Karpas-422 (cell line): ENCODE measurements at regions not wholly inside any gene's neighbourhood (a gene's known extent, or its start where the extent isn't known, plus 50 kb on each side); places are given as distances from the start of the nearest gene placed in this dataset.

ENCODE experiments used
- DNase-seq: peaks from one replicate; pipeline ENCODE4 v3.0.0-alpha.2; 2015
- H2AFZ ChIP-seq: fragments of 200-600 bp; sonication (generic); 2 replicates; pipeline ENCODE4 v1.6.1; 2014; ENCODE audit warnings: antibody characterized with exemption, low read length, mixed read lengths
- H3K27ac ChIP-seq: fragments of 200-600 bp; sonication (generic); 2 replicates; pipeline ENCODE4 v1.5.1; 2014; ENCODE audit warnings: mild to moderate bottlenecking, low read length, moderate library complexity
- H3K27me3 ChIP-seq: fragments of 200-600 bp; sonication (generic); 2 replicates; pipeline ENCODE4 v1.6.1; 2014; ENCODE audit warnings: low read length, mixed read lengths
- H3K36me3 ChIP-seq: fragments of 200-600 bp; sonication (generic); 2 replicates; pipeline ENCODE4 v1.6.1; 2014; ENCODE audit warnings: low read length, mixed read lengths; ENCODE audit not compliant: insufficient read depth
- H3K4me1 ChIP-seq: fragments of 200-600 bp; sonication (generic); 2 replicates; pipeline ENCODE4 v1.6.1; 2014; ENCODE audit warnings: mild to moderate bottlenecking, low read length, mixed read lengths
- H3K4me2 ChIP-seq: fragments of 200-600 bp; sonication (generic); 2 replicates; pipeline ENCODE4 v1.6.1; 2014; ENCODE audit warnings: low read length, low read depth, mild to moderate bottlenecking; ENCODE audit not compliant: poor library complexity, severe bottlenecking
- H3K4me3 ChIP-seq: fragments of 200-600 bp; sonication (generic); 2 replicates; pipeline ENCODE4 v1.5.1; 2014; ENCODE audit warnings: mild to moderate bottlenecking, antibody characterized with exemption, low read length, mixed read lengths
- H3K79me2 ChIP-seq: fragments of 200-600 bp; sonication (generic); 2 replicates; pipeline ENCODE4 v1.6.1; 2014; ENCODE audit warnings: mild to moderate bottlenecking, low read length, mixed read lengths
- H3K9ac ChIP-seq: fragments of 200-600 bp; sonication (generic); 2 replicates; pipeline ENCODE4 v1.6.0; 2014; ENCODE audit warnings: low read length
- H3K9me2 ChIP-seq: fragments of 200-600 bp; sonication (generic), shearing (Covaris generic); replicated peaks from 2 replicates; pipeline ENCODE4 v1.6.0; 2014; ENCODE audit warnings: mild to moderate bottlenecking, low read length, moderate library complexity; ENCODE audit not compliant: insufficient read depth
- H3K9me3 ChIP-seq: fragments of 300-700, 200-600 bp; sonication (generic); 2 replicates; pipeline ENCODE4 v1.6.1; 2014; ENCODE audit warnings: low read length, mixed read lengths
- H4K20me1 ChIP-seq: fragments of 200-600 bp; sonication (generic); 2 replicates; pipeline ENCODE4 v1.6.1; 2014; ENCODE audit warnings: mild to moderate bottlenecking, antibody characterized with exemption, low read length, low read depth; ENCODE audit not compliant: insufficient read depth

DNA sequence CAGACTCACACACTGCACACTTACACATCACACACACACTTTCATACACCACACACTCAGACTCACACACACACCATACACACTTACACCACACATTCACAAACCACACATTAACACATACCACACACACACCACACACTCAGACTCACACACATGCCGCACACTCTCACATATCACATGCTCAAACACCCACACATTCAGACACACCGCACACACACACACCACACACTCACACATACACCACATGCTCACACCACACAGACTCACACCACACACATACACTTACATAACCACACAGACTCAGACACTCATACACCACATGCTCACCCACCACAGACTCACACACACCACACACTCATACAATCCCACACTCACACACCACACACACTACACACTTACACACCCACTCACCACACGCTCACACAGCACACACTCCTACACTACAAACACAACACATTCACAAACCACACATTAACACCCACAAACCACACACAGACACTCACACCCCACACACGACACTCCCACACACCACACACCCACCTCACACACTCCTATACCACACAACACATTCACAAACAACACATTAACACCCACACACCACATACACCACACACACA, 125.4 kb downstream of the EVX1 start:
- no peaks in the 10 kb centered on the region for H3K9me2 ChIP-seq
- peaks cover 13% of the 10 kb centered on the region for H3K4me1 ChIP-seq
- no peak overlapping the region for H3K4me2 ChIP-seq
- H3K9me3 ChIP-seq, result no peaks in the 10 kb centered on the region
- no peak overlapping the region for H3K27ac ChIP-seq
- no peaks in the 10 kb centered on the region for H3K79me2 ChIP-seq
- DNase-seq, result no peak
- no peaks in the 10 kb centered on the region for H4K20me1 ChIP-seq
- no peaks in the 10 kb centered on the region for H3K27me3 ChIP-seq
- H3K4me3 ChIP-seq, result no peak overlapping the region
- H3K9ac ChIP-seq, result no peak overlapping the region
- H2AFZ ChIP-seq, result no peak overlapping the region
- no peaks in the 10 kb centered on the region for H3K36me3 ChIP-seq

DNA sequence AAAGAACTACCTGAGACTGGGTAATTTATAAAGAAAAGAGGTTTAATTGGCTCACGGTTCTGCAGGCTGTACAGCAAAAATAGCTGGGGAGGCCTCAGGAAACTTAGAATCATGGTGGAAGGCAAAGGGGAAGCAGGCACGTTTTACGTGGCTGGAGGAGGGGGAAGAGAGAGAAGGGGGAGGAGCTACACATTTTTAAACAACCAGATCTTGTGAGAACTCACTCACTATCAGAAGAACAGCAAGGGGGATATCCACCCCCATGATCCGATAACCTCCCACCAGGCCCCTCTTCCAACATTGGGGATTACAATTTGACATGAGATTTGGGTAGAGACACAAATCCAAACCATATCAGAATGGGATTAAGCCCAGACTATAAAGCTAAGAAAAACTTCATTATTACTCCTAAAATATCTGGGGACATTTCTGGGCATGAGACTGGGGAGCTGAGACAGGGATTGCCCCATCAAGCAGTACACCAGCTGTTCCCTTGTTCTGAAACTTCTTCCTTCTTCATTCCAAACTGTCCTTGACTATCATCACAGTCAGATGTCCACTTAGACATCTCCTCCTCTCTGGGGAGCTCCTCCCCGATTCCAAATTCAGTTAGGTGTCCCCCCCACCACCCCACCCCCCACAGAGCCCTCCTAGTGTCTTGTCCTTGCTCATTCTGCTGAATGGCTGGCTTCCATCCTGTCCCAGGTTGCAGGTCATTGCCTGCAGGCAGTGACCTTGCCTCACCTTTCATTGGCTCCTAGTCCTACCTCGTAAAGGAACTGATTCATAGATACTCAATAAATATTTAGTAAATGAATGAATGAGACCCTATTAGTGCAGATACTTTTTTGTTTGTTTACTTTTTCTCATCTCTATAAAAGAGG, 132.6 kb downstream of the EVX1 start:
- Histone ChIP-seq H2AFZ (no peak overlapping the region), H3K9me3 (no peaks in the 10 kb centered on the region), H3K36me3 (no peaks in the 10 kb centered on the region), H4K20me1 (no peaks in the 10 kb centered on the region), H3K27me3 (0 out of 2 replicates have a peak, but pooled peaks cover 6% of the 10 kb centered on the region), H3K27ac (no peak overlapping the region), H3K4me3 (no peak overlapping the region), H3K4me1 (peaks cover 16% of the 10 kb centered on the region), H3K4me2 (no peak overlapping the region), H3K9me2 (no peaks in the 10 kb centered on the region), H3K79me2 (no peaks in the 10 kb centered on the region), H3K9ac (no peak overlapping the region)
- no peak for DNase-seq

DNA sequence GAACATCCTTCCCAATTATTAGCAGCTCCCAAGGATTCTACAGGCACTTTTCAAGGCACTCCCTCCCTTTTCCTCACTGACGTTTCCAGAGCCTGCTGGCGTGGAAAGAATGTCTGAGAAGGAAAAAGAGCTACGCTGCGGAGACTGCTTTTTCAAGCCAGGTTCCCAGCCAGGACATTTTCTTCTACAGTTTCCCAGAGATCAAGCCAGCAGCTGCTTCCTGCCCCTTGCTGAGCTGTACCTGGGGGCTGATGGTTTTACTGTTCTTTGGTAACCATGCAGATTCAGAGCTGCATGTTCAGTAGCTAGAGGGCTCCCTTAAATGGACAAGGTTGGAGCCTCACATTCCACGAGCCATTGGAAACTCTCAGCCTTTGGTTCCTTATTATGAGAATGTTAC, 133.4 kb downstream of the EVX1 start:
- Histone ChIP-seq H3K4me3 (no peak overlapping the region), H3K36me3 (no peaks in the 10 kb centered on the region), H3K9me2 (no peaks in the 10 kb centered on the region), H4K20me1 (no peaks in the 10 kb centered on the region), H3K4me2 (no peak overlapping the region), H3K4me1 (peaks cover 16% of the 10 kb centered on the region), H3K27ac (no peak overlapping the region), H3K79me2 (no peaks in the 10 kb centered on the region), H2AFZ (no peak overlapping the region), H3K9ac (no peak overlapping the region), H3K9me3 (no peaks in the 10 kb centered on the region), H3K27me3 (0 out of 2 replicates have a peak, but pooled peaks cover 6% of the 10 kb centered on the region)
- DNase-seq, result no peak

DNA sequence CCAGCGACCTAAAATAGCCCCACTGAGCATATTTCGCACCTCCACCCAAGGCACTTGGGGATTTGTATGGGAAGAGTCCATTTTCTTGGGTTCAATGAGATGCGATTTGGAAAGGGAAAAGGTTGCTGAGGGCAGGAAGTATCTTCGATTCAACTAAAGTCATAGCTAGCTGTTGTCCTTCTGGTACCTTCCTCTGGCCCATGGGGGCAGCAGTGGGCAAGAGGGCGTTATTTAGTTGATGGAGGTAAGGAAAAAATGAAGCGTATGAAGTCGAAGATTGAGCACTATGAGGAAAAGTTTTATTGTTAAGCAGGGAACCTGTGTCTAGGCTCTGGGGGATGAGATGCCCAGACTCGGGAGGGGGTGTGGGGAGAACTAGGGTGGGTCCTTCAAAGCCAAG, 135.4 kb downstream of the EVX1 start:
- H3K27ac ChIP-seq, result no peak overlapping the region
- H3K9me2 ChIP-seq, result no peaks in the 10 kb centered on the region
- no peaks in the 10 kb centered on the region for H3K79me2 ChIP-seq
- peaks cover 3% of the 10 kb centered on the region; the same call in 1 of the 2 replicates for H3K4me1 ChIP-seq
- H2AFZ ChIP-seq, result no peak overlapping the region
- 0 out of 2 replicates have a peak, but pooled peaks cover 6% of the 10 kb centered on the region for H3K27me3 ChIP-seq
- no peaks in the 10 kb centered on the region for H3K9me3 ChIP-seq
- no peaks in the 10 kb centered on the region for H4K20me1 ChIP-seq
- DNase-seq, result peak; percentile 61
- H3K36me3 ChIP-seq, result no peaks in the 10 kb centered on the region
- no peak overlapping the region for H3K4me3 ChIP-seq
- H3K4me2 ChIP-seq, result no peak overlapping the region
- H3K9ac ChIP-seq, result no peak overlapping the region

DNA sequence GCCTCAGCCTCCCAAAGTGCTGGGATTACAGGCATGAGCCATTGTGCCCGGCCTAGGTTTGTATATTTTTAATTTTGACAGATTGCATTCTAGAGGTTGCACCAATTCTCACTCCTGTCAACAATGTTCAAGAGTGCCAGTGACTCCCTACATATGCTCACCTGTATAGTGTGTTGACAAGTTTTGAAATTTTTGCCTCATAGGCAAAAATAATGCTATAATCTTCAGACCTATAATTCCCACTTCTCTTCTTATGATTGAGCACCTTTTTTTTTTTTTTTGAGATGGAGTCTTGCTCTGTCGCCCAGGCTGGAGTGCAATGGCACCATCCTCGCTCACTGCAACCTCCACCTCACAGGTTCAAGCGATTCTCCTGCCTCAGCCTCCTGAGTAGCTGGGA, 139.7 kb downstream of the EVX1 start:
- H2AFZ ChIP-seq, result no peak overlapping the region
- H3K4me2 ChIP-seq, result no peak overlapping the region
- H3K36me3 ChIP-seq, result no peaks in the 10 kb centered on the region
- H3K4me1 ChIP-seq, result no peaks in the 10 kb centered on the region
- no peak for DNase-seq
- no peaks in the 10 kb centered on the region for H3K9me3 ChIP-seq
- no peaks in the 10 kb centered on the region for H4K20me1 ChIP-seq
- no peak overlapping the region for H3K4me3 ChIP-seq
- H3K79me2 ChIP-seq, result no peaks in the 10 kb centered on the region
- no peaks in the 10 kb centered on the region for H3K27me3 ChIP-seq
- H3K9me2 ChIP-seq, result no peaks in the 10 kb centered on the region
- H3K9ac ChIP-seq, result no peak overlapping the region
- no peak overlapping the region for H3K27ac ChIP-seq

DNA sequence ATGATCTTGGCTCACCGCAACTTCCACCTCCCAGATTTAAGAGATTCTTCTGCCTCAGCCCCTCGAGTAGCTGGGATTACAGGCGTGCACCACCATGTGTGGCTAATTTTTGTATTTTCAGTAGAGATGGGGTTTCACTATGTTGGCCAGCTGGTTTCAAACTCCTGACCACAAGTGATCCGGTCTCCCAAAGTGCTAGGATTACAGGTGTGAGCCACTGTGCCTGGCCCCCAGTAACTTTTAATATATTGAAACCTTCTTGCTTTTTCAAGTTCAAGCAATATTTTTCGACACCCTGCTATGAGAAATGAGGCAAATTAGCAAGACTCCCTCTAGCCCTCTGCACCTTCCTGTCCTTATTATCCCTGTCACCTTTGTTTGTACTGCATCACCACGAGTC, 144.0 kb downstream of the EVX1 start:
- H2AFZ ChIP-seq, result no peak overlapping the region
- no peaks in the 10 kb centered on the region for H4K20me1 ChIP-seq
- no peak overlapping the region for H3K4me3 ChIP-seq
- no peaks in the 10 kb centered on the region for H3K79me2 ChIP-seq
- peaks cover 28% of the 10 kb centered on the region for H3K4me1 ChIP-seq
- no peaks in the 10 kb centered on the region for H3K9me3 ChIP-seq
- H3K4me2 ChIP-seq, result no peak overlapping the region
- no peak for DNase-seq
- H3K9me2 ChIP-seq, result no peaks in the 10 kb centered on the region
- H3K9ac ChIP-seq, result no peak overlapping the region
- H3K36me3 ChIP-seq, result no peaks in the 10 kb centered on the region
- no peaks in the 10 kb centered on the region for H3K27me3 ChIP-seq
- H3K27ac ChIP-seq, result no peak overlapping the region

DNA sequence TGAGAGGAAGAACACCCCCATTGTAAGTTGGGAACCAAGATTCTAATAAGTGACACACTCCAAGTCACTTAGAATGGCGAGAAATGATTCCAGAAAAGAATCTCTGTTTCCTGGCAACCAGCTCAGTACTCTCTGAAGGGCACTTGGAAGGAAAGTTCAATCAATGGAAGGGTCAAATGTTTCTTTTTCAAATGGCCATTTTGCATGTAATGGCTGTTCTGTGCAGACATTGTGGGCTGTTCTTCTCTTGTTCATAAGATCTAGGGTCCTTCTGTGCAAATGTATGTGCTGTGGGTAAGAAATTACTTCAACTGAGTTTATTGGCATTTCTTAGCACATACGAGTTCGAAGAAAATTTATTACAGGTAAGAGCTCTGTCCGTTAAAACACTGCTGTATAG, 145.3 kb downstream of the EVX1 start:
- Histone ChIP-seq H4K20me1 (no peaks in the 10 kb centered on the region), H3K9ac (no peak overlapping the region), H3K27me3 (no peaks in the 10 kb centered on the region), H3K9me3 (no peaks in the 10 kb centered on the region), H3K36me3 (no peaks in the 10 kb centered on the region), H2AFZ (no peak overlapping the region), H3K79me2 (no peaks in the 10 kb centered on the region), H3K4me1 (peaks cover 41% of the 10 kb centered on the region), H3K4me2 (no peak overlapping the region), H3K9me2 (no peaks in the 10 kb centered on the region), H3K27ac (no peak overlapping the region), H3K4me3 (no peak overlapping the region)
- DNase-seq, result no peak

DNA sequence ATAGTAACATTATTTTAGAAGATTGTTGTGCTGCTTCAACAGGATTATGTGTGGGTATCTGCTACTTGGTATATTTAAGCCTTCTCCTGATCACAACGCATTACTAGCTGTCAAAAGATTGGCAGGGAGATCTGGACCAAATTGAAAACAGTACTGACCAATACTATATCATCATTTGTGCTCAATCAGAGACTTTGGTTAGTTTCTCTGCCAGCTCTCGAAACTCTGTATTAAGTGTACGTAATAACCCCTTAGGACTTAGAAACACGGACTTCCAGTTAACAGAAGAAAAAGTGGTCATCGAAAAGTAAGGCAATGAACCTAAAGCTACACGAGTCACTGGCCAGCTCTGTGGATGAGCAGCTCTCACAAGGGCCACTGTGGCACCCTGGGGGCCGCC, 146.0 kb downstream of the EVX1 start:
- DNase-seq, result no peak
- H3K4me1 ChIP-seq, result peaks cover 48% of the 10 kb centered on the region
- H3K4me2 ChIP-seq, result no peak overlapping the region
- H3K4me3 ChIP-seq, result no peak overlapping the region
- no peak overlapping the region for H3K9ac ChIP-seq
- no peaks in the 10 kb centered on the region; the same call in 1 of the 2 replicates for H3K36me3 ChIP-seq
- no peaks in the 10 kb centered on the region for H4K20me1 ChIP-seq
- H3K27ac ChIP-seq, result no peak overlapping the region
- no peaks in the 10 kb centered on the region for H3K9me2 ChIP-seq
- no peaks in the 10 kb centered on the region for H3K9me3 ChIP-seq
- no peaks in the 10 kb centered on the region for H3K27me3 ChIP-seq
- no peak overlapping the region for H2AFZ ChIP-seq
- H3K79me2 ChIP-seq, result no peaks in the 10 kb centered on the region
